ENCODE measurements at regions not wholly inside any gene's neighbourhood (a gene's known extent, or its start where the extent isn't known, plus 50 kb on each side); places are given as distances from the start of the nearest gene placed in this dataset.

DNA sequence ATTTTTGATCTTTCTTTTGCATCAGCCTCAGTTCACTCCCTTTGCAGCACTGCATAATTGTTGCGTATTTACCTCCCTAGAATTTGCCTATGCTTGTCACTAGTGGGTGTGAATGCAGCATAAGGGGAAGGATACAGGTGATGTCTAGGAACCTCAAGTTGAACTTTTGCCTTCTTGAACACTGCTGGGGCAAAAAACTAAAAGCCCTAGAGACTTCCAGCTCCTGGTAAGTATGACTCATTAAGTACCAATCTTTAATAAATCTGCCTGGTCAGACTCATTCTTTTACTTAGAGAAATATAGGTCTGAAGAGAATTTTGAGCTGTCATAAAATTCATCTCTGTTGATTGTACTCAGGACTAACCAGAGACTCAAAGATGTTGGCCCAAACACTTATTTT is 547.3 kb upstream of the FANCL start:
- no peak for TF ChIP-seq EZH2 (IDR thresholded peaks at IDR 0.05; ENCODE audit: insufficient read depth, poor library complexity, severe bottlenecking)
- no peak for TF ChIP-seq EZH2phosphoT487 (IDR thresholded peaks at IDR 0.05; ENCODE audit: insufficient read depth, low read depth)

Data from GM23248 (cell line).